ENCODE measurements at regions not wholly inside any gene's neighbourhood (a gene's known extent, or its start where the extent isn't known, plus 50 kb on each side); places are given as distances from the start of the nearest gene placed in this dataset.

- TF ChIP-seq GATA2 (IDR thresholded peaks at IDR 0.05; ENCODE audit: low read depth, low read length) (no peak), GATA3 (IDR thresholded peaks at IDR 0.05; ENCODE audit: low read depth, low read length) (no peak)
Observed at GRCh38 chr2:120943403-120944034, 207.9 kb downstream of the GLI2 start.

Measured in SH-SY5Y (cell line).